Stomach smooth muscle (tissue), 2 donors: ENCODE measurements at regions not wholly inside any gene's neighbourhood (a gene's known extent, or its start where the extent isn't known, plus 50 kb on each side); places are given as distances from the start of the nearest gene placed in this dataset.

Experiments
- H3K27ac ChIP-seq: one replicate; pipeline ENCODE4 v1.7.0; 2013; ENCODE audit warnings: mild to moderate bottlenecking, low read length, inconsistent platforms
- H3K27me3 ChIP-seq, 2 donors: one replicate each; pipeline ENCODE4 v1.7.0; 2013; ENCODE audit warnings: low read length in 2 of 2; ENCODE audit not compliant: insufficient read depth in 2 of 2, control insufficient read depth in 1 of 2
- H3K36me3 ChIP-seq, 2 donors: one replicate each; pipeline ENCODE4 v1.7.0; 2013; ENCODE audit warnings: low read length in 2 of 2; ENCODE audit not compliant: control insufficient read depth in 2 of 2, insufficient read depth in 2 of 2
- H3K4me1 ChIP-seq: one replicate; pipeline ENCODE4 v1.7.0; 2013; ENCODE audit warnings: low read length; ENCODE audit not compliant: control insufficient read depth, insufficient read depth
- H3K4me3 ChIP-seq, 2 donors: one replicate each; pipeline ENCODE4 v1.7.0; 2013; ENCODE audit warnings: low read length in 2 of 2
- H3K9ac ChIP-seq, 2 donors: one replicate each; pipeline ENCODE4 v1.7.0; 2013; ENCODE audit warnings: low read length in 2 of 2, mild to moderate bottlenecking in 1 of 2
- H3K9me3 ChIP-seq, 2 donors: one replicate each; pipeline ENCODE4 v1.7.0; 2013; ENCODE audit warnings: low read length in 2 of 2; ENCODE audit not compliant: control insufficient read depth in 2 of 2
- donor health status: healthy.
- donor health status: Pancreatic carcinoma.

GRCh38 chr4:32158961-32159360 lies 1438.8 kb downstream of the PCDH7 start:
- Histone ChIP-seq H3K4me1 (no peaks in the 10 kb centered on the region), H3K36me3 (no peaks in the 10 kb centered on the region), H3K27ac (no peak overlapping the region), H3K9ac (no peak overlapping the region), H3K4me3 (no peak overlapping the region), H3K27me3 (no peaks in the 10 kb centered on the region), H3K9me3 (no peaks in the 10 kb centered on the region)

GRCh38 chr4:32161392-32161791 lies 1441.2 kb downstream of the PCDH7 start:
- H3K4me1 ChIP-seq = no peaks in the 10 kb centered on the region
- no peaks in the 10 kb centered on the region for H3K36me3 ChIP-seq
- no peaks in the 10 kb centered on the region for H3K9me3 ChIP-seq
- no peak overlapping the region for H3K9ac ChIP-seq
- H3K27me3 ChIP-seq = no peaks in the 10 kb centered on the region
- no peak overlapping the region for H3K4me3 ChIP-seq
- H3K27ac ChIP-seq = no peak overlapping the region

- no peaks in the 10 kb centered on the region for H3K4me1 ChIP-seq
- H3K27ac ChIP-seq = no peak overlapping the region
- H3K4me3 ChIP-seq = no peak overlapping the region
- no peaks in the 10 kb centered on the region for H3K27me3 ChIP-seq
- no peaks in the 10 kb centered on the region for H3K9me3 ChIP-seq
- no peaks in the 10 kb centered on the region for H3K36me3 ChIP-seq
- H3K9ac ChIP-seq = no peak overlapping the region
Measured at GRCh38 chr4:32163125-32163524, 1443.0 kb downstream of the PCDH7 start.

- Histone ChIP-seq H3K9me3 (no peaks in the 10 kb centered on the region), H3K4me3 (no peak overlapping the region), H3K36me3 (no peaks in the 10 kb centered on the region), H3K27ac (no peak overlapping the region), H3K9ac (no peak overlapping the region), H3K4me1 (no peaks in the 10 kb centered on the region), H3K27me3 (no peaks in the 10 kb centered on the region)
Measured at GRCh38 chr4:32169841-32170240, 1449.7 kb downstream of the PCDH7 start.

GRCh38 chr4:32172086-32172485 lies 1451.9 kb downstream of the PCDH7 start:
- no peaks in the 10 kb centered on the region for H3K4me1 ChIP-seq
- no peaks in the 10 kb centered on the region for H3K27me3 ChIP-seq
- no peak overlapping the region for H3K9ac ChIP-seq
- no peaks in the 10 kb centered on the region for H3K9me3 ChIP-seq
- no peak overlapping the region for H3K27ac ChIP-seq
- H3K4me3 ChIP-seq = no peak overlapping the region
- no peaks in the 10 kb centered on the region for H3K36me3 ChIP-seq

GRCh38 chr4:32172761-32173160 lies 1452.6 kb downstream of the PCDH7 start:
- no peaks in the 10 kb centered on the region for H3K36me3 ChIP-seq
- H3K9ac ChIP-seq = no peak overlapping the region
- no peaks in the 10 kb centered on the region for H3K27me3 ChIP-seq
- no peak overlapping the region for H3K4me3 ChIP-seq
- no peaks in the 10 kb centered on the region for H3K4me1 ChIP-seq
- no peaks in the 10 kb centered on the region for H3K9me3 ChIP-seq
- H3K27ac ChIP-seq = no peak overlapping the region

- H3K27me3 ChIP-seq = no peaks in the 10 kb centered on the region
- no peaks in the 10 kb centered on the region for H3K4me1 ChIP-seq
- no peak overlapping the region for H3K4me3 ChIP-seq
- no peak overlapping the region for H3K9ac ChIP-seq
- no peak overlapping the region for H3K27ac ChIP-seq
- no peaks in the 10 kb centered on the region for H3K9me3 ChIP-seq
- H3K36me3 ChIP-seq = no peaks in the 10 kb centered on the region
Measured at GRCh38 chr4:32180086-32180485, 1459.9 kb downstream of the PCDH7 start.

- Histone ChIP-seq H3K4me3 (no peak overlapping the region), H3K4me1 (no peaks in the 10 kb centered on the region), H3K27me3 (no peaks in the 10 kb centered on the region), H3K9me3 (no peaks in the 10 kb centered on the region), H3K9ac (no peak overlapping the region), H3K36me3 (no peaks in the 10 kb centered on the region), H3K27ac (no peak overlapping the region)
Measured at GRCh38 chr4:32184186-32184585, 1464.0 kb downstream of the PCDH7 start.

- Histone ChIP-seq H3K9ac (no peak overlapping the region), H3K27ac (no peak overlapping the region), H3K4me3 (no peak overlapping the region), H3K27me3 (no peaks in the 10 kb centered on the region), H3K4me1 (no peaks in the 10 kb centered on the region), H3K9me3 (no peaks in the 10 kb centered on the region), H3K36me3 (no peaks in the 10 kb centered on the region)
Measured at GRCh38 chr4:32189130-32189529, 1469.0 kb downstream of the PCDH7 start.

GRCh38 chr4:32189788-32190187 lies 1469.6 kb downstream of the PCDH7 start:
- H3K9me3 ChIP-seq = no peaks in the 10 kb centered on the region
- no peak overlapping the region for H3K9ac ChIP-seq
- no peaks in the 10 kb centered on the region for H3K4me1 ChIP-seq
- H3K4me3 ChIP-seq = no peak overlapping the region
- no peak overlapping the region for H3K27ac ChIP-seq
- no peaks in the 10 kb centered on the region for H3K27me3 ChIP-seq
- H3K36me3 ChIP-seq = no peaks in the 10 kb centered on the region

- no peak overlapping the region for H3K9ac ChIP-seq
- H3K27ac ChIP-seq = no peak overlapping the region
- H3K4me3 ChIP-seq = no peak overlapping the region
- no peaks in the 10 kb centered on the region for H3K36me3 ChIP-seq
- no peaks in the 10 kb centered on the region for H3K9me3 ChIP-seq
- no peaks in the 10 kb centered on the region for H3K4me1 ChIP-seq
- no peaks in the 10 kb centered on the region for H3K27me3 ChIP-seq
Measured at GRCh38 chr4:32191961-32192360, 1471.8 kb downstream of the PCDH7 start.

- Histone ChIP-seq H3K9me3 (no peaks in the 10 kb centered on the region), H3K4me3 (no peak overlapping the region), H3K27me3 (no peaks in the 10 kb centered on the region), H3K4me1 (no peaks in the 10 kb centered on the region), H3K9ac (no peak overlapping the region), H3K36me3 (no peaks in the 10 kb centered on the region), H3K27ac (no peak overlapping the region)
Measured at GRCh38 chr4:32192363-32192762, 1472.2 kb downstream of the PCDH7 start.
